GM12801 (cell line): ENCODE measurements at regions not wholly inside any gene's neighbourhood (a gene's known extent, or its start where the extent isn't known, plus 50 kb on each side); places are given as distances from the start of the nearest gene placed in this dataset.

Experiments
- CTCF ChIP-seq: IDR thresholded peaks from one replicate; pipeline ENCODE4 v1.5.1; 2011; ENCODE audit warnings: control low read depth; ENCODE audit not compliant: insufficient read length; ENCODE audit errors: extremely low read depth

DNA sequence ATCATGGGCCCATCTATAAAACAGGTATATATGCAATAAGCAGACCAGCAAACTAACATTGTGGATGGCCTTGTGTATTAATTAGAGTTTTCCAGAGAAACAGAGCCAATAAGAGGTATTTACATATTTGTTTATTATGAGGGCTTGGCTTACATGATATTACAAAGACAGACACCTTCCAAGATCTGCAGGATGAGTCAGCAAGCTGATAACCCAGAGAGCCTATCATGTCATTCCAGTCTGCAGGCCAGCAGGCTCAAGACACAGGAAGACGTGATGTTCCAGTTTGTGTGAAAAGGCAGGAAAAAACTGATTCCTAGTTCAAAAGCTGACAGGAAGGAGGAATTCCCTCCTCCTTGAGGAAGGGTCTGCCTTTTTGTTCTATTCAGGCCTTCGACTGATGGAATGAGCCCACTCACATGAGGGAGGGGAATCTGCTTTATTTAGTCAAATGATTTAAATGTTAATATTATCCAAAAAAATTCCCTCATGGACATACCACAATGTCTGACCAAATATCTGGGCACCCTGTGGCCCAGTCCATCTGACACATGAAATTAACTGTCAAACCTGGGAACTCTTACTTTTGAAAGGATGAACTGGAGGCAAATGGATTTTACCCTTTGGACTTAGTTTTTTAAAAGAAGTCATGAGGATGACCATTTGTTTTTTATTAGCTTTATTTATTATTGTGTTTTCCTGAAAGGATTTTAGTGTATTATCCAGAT lies 161.2 kb upstream of the CHD1 start:
- no peak for TF ChIP-seq CTCF

DNA sequence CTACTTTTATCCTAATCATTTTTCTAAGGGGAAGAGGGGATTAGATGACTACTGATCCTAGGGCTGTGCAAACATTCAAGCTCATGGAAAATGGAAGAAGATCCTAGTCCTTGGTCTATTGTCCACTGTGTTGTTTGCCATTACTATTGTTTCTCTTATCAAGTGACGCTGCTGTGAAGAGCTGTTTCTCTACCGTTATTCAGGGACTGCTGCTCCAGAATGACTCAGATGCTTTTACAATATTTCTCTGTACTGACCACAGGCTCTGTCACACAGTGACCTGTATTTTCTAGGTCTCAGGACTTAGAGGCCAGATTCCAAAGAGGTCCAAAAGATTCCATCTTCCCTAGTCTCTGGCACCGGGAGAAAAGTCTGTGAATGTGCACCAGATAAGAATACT lies 159.5 kb upstream of the CHD1 start:
- TF ChIP-seq CTCF: no peak

- no peak for TF ChIP-seq CTCF
Observed at GRCh38 chr5:99083197-99083596, 154.4 kb upstream of the CHD1 start.

GRCh38 chr5:99081711-99082110 lies 152.9 kb upstream of the CHD1 start:
- TF ChIP-seq CTCF: no peak

DNA sequence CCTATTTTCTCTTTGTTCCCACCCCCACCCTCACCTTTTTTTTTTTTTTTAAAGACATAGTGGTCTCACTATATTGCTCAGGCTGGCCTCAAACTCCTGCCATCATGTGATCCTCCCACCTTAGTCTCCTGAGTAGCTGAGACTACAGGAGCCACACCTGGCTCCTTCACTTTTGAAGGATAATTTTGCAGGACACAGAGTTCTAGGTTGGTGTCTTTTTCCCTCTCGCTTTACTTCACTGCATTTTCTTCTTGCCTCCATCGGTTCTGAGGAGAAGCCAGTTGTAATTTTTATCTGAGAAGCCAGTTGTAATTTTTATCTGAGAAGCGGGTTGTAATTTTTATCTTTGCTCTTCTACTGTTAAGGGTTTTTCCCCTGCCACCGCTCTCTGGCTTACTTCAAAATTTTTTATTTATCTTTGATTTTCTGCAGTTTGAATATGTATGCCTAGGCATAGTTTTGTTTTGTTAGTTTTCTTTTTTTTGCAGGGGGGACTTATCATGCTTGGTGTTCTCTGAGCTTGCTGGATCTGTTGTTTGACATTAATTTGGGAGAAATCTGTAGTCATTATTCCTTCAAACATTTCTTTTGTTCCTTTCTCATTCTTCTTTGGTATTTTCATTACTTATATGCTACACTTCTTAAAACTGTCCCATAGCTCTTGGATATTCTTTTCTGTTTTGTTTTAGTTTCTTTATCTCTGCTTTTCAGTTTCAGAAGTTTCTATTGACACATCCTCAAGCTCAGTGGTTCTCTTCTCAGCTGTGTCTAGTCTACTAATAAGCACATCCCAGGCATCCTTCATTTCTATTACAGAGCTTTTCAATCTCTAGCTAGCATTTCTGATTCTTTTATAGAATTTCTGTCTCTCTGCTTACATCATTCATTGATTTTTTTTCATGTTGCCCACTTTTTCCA lies 148.2 kb upstream of the CHD1 start:
- TF ChIP-seq CTCF: no peak

DNA sequence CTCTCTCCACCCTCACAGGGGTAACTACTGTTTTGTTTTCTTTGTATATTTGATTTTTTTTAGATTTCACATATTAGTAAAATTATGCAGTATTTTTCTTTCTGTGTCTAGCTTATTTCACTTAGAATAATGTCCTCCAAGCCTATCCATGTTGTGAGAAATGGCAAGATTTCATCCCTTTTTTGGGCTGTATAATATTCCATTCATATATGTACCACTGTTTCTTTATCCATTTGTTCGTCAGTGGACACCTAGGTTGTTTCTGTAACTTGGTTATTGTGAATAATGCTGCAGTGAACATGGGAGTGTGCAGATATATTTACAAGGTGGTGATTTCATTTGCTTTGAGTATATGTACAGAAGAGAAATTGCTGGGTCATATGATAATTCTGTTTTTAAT lies 144.0 kb upstream of the CHD1 start:
- TF ChIP-seq CTCF: no peak

DNA sequence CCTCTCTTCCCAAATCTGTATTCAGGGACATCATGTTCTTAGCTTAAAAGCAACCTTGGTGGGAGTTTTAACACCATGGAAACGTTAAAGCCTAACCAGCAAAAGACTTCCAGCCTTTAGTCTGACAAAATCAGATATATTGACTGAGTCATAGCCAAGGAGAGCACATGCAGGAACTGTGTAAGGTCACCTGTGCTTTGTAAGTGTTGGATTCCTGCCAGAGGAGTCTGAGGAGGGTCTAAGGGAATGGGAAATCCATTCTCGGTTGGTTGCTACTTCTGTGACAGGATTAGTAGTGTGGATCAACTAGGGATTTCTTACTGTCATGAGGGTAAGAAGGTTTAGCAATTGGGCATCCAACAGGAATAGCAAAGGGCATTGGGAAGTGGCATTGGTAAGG lies 142.0 kb upstream of the CHD1 start:
- no peak for TF ChIP-seq CTCF
